Activated B cell treated with CpG ODN at 0.5 μM for 24 hours (primary cell): ENCODE measurements at regions not wholly inside any gene's neighbourhood (a gene's known extent, or its start where the extent isn't known, plus 50 kb on each side); places are given as distances from the start of the nearest gene placed in this dataset.

Experiments used
- ATAC-seq: fragments of 200-7000 bp; cut with Tn5 transposase; one replicate; pipeline ENCODE4 v1.10.0; 2021; ENCODE audit warnings: low read depth, mild to moderate bottlenecking, moderate library complexity
- CTCF ChIA-PET: fragments of 350-600 bp; sonication (Branson Sonifier 250); formaldehyde crosslinking; loops from one replicate; lab custom pipeline; 2021; ENCODE audit warnings: antibody characterized with exemption; lab: Charles Lee
- POLR2A ChIA-PET: fragments of 350-600 bp; sonication (Branson Sonifier 250); formaldehyde crosslinking; loops from one replicate; lab custom pipeline; 2021; ENCODE audit warnings: antibody characterized with exemption; lab: Charles Lee
- DNase-seq: peaks from one replicate; pipeline ENCODE4 v3.0.0; 2022
- H3K27ac Mint-ChIP-seq: one replicate; pipeline ENCODE4 v1.8.0; 2020; ENCODE audit warnings: mixed read lengths
- H3K27me3 Mint-ChIP-seq: one replicate; pipeline ENCODE4 v1.8.0; 2021; ENCODE audit warnings: mixed read lengths
- H3K36me3 Mint-ChIP-seq: one replicate; pipeline ENCODE4 v1.8.0; 2021; ENCODE audit warnings: low read depth, mixed read lengths
- H3K4me1 Mint-ChIP-seq: one replicate; pipeline ENCODE4 v1.8.0; 2021; ENCODE audit warnings: mixed read lengths
- H3K4me3 Mint-ChIP-seq: one replicate; pipeline ENCODE4 v1.8.0; 2020; ENCODE audit warnings: mild to moderate bottlenecking, mixed read lengths
- H3K9me3 Mint-ChIP-seq: one replicate; pipeline ENCODE4 v1.8.0; 2020; ENCODE audit warnings: mixed read lengths
- intact Hi-C: fragments of 100-400 bp; cut with micrococcal nuclease; formaldehyde crosslinking; loops from one replicate; pipeline ENCODE4 v1.15.1; 2024
- TF ChIP-seq, protein P1 (sequence below): fragments of 200-600 bp; IDR thresholded peaks from one replicate; pipeline ENCODE4 v1.8.0; 2022; ENCODE audit warnings: antibody characterized with exemption, mild to moderate bottlenecking

DNA sequence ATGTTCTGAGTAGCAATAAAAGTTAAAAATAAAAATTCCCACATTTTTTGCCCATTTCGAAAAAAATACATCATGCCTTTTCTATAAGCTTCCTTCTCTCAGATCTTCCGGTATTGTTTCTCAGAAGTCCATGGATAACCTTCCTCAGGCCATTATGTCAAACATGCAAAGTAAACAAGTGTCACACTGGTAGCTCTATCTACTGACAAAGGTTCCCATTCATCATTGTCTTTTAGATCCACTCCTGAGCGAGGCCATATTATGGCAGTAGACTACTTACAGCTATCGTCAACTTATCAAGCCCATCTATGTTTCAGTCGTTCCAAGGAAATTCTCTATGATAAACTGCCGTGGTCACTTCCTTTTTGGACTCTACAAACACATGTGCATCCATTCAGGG lies 1068.2 kb downstream of the GLUD2 start:
- intact Hi-C loops: no loop called here
- H3K36me3 Mint-ChIP-seq: no peaks in the 10 kb centered on the region
- no peaks in the 10 kb centered on the region for H3K4me1 Mint-ChIP-seq
- DNase-seq (no peak), ATAC-seq (no peak)
- H3K27me3 Mint-ChIP-seq: no peaks in the 10 kb centered on the region
- CTCF ChIA-PET: no interaction called here
- peaks cover 3% of the 10 kb centered on the region for H3K9me3 Mint-ChIP-seq
- H3K27ac Mint-ChIP-seq: no peak overlapping the region
- POLR2A ChIA-PET: no interaction called here
- TF ChIP-seq, protein P1, sequence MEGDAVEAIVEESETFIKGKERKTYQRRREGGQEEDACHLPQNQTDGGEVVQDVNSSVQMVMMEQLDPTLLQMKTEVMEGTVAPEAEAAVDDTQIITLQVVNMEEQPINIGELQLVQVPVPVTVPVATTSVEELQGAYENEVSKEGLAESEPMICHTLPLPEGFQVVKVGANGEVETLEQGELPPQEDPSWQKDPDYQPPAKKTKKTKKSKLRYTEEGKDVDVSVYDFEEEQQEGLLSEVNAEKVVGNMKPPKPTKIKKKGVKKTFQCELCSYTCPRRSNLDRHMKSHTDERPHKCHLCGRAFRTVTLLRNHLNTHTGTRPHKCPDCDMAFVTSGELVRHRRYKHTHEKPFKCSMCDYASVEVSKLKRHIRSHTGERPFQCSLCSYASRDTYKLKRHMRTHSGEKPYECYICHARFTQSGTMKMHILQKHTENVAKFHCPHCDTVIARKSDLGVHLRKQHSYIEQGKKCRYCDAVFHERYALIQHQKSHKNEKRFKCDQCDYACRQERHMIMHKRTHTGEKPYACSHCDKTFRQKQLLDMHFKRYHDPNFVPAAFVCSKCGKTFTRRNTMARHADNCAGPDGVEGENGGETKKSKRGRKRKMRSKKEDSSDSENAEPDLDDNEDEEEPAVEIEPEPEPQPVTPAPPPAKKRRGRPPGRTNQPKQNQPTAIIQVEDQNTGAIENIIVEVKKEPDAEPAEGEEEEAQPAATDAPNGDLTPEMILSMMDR: no peak
- no peak overlapping the region for H3K4me3 Mint-ChIP-seq

DNA sequence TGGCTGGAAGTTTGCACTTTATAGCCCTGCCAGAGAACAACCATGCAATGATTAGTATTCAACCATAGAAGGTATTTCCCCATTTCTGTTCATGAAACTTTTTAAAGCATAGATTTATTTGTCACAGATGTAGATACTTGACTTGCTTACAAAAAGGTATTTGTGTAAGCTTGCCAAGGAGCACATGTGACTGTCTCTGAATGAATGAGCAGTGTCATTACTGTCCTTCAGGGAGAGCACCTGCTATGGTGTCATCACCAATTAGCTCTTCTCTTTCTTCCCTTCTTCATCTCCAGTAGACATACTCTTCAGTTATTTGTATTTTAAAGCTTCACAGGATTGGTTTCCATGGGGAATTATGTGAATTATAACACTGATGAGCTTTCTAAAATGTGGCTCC lies 1064.7 kb upstream of the GRIA3 start:
- ATAC-seq (no peak), DNase-seq (no peak)
- H3K4me3 Mint-ChIP-seq: no peak overlapping the region
- ChIA-PET POLR2A (no interaction called here), CTCF (no interaction called here)
- H3K27me3 Mint-ChIP-seq: no peaks in the 10 kb centered on the region
- intact Hi-C loops: no loop called here
- no peaks in the 10 kb centered on the region for H3K36me3 Mint-ChIP-seq
- H3K27ac Mint-ChIP-seq: no peak overlapping the region
- H3K4me1 Mint-ChIP-seq: no peaks in the 10 kb centered on the region
- TF ChIP-seq, protein P1: no peak
- H3K9me3 Mint-ChIP-seq: peaks cover 3% of the 10 kb centered on the region

DNA sequence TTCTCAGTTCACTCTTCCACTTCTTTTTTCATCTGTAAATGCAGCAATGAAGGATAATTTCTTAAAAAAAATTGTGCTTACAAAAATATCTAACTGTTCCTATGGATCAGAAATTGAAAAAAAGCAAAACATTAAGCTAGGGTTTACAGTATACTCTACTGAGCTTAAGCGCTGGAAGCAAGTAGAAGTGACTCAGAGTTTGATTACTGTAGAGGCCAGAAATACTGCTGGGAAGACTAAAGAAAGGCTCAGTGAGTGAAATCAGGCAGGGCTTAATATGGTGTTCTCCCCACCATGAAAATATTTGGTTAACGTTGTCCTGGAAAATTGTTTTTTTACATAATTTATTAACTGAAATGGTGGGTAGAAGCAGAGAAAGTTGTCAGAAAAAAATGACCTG lies 1061.8 kb upstream of the GRIA3 start:
- H3K27ac Mint-ChIP-seq: no peak overlapping the region
- no peaks in the 10 kb centered on the region for H3K9me3 Mint-ChIP-seq
- ATAC-seq (no peak), DNase-seq (no peak)
- H3K4me1 Mint-ChIP-seq: no peaks in the 10 kb centered on the region
- no peak overlapping the region for H3K4me3 Mint-ChIP-seq
- intact Hi-C loops: no loop called here
- no peaks in the 10 kb centered on the region for H3K36me3 Mint-ChIP-seq
- TF ChIP-seq, protein P1: no peak
- H3K27me3 Mint-ChIP-seq: no peaks in the 10 kb centered on the region
- ChIA-PET POLR2A (no interaction called here), CTCF (no interaction called here)

DNA sequence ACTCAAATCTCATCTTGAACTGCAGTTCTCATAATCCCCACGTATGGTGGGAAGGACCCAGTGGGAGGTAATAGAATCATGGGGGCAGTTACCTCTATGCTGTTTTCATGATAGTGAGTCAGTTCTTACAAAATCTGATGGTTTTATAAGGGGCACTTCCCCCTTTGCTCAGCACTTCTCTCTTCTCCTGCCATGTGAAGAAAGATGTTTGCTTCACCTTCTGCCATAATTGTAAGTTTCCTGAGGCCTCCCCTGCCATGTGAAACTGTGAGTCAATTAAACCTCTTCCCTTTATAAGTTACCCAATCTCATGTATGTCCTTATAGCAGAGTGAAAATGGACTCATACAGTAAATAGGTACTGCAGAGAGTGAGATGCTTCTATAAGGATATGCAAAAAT lies 1050.6 kb upstream of the GRIA3 start:
- Mint-ChIP-seq H3K9me3 (no peaks in the 10 kb centered on the region), H3K36me3 (no peaks in the 10 kb centered on the region), H3K4me1 (no peaks in the 10 kb centered on the region), H3K27ac (no peak overlapping the region), H3K27me3 (no peaks in the 10 kb centered on the region), H3K4me3 (no peak overlapping the region)
- DNase-seq (no peak), ATAC-seq (no peak)
- intact Hi-C loops: no loop called here
- ChIA-PET POLR2A (no interaction called here), CTCF (no interaction called here)
- TF ChIP-seq, protein P1: no peak

DNA sequence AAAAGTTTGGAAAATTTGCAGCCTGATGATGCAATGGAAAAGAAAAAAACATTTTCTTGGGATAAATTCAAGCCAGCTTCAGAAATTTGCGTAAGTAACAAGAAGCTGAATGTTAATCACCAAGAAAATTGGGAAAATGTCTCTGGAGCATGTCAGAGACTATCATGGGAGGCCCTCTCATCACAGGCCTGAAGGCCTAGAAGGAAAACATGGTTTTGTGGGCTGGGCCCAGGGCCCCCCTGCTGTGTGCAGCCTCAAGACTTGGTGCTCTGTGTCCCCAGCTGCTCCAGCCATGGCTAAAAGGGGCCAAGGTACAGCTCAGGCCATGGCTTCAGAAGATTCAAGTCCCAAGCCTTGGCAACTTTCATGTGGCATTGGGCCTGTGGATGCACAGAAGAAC lies 1049.8 kb upstream of the GRIA3 start:
- Mint-ChIP-seq H3K9me3 (no peaks in the 10 kb centered on the region), H3K27ac (no peak overlapping the region), H3K4me3 (no peak overlapping the region), H3K27me3 (no peaks in the 10 kb centered on the region), H3K36me3 (no peaks in the 10 kb centered on the region), H3K4me1 (no peaks in the 10 kb centered on the region)
- DNase-seq: no peak
- intact Hi-C loops: no loop called here
- TF ChIP-seq, protein P1: no peak
- POLR2A ChIA-PET: no interaction called here
- no peak for ATAC-seq
- CTCF ChIA-PET: no interaction called here
